Inferior parietal cortex (tissue), 1 donor: ENCODE measurements at regions not wholly inside any gene's neighbourhood (a gene's known extent, or its start where the extent isn't known, plus 50 kb on each side); places are given as distances from the start of the nearest gene placed in this dataset.
A peak's percentile ranks its signal among the peaks of the same experiment; 100 is the strongest.

Source experiments
- DNase-seq: peaks from one replicate; pipeline ENCODE4 v3.0.0-alpha.2; 2016; ENCODE audit errors: extremely low spot score

GRCh38 chr18:70459731-70460130 is 170.9 kb downstream of the SOCS6 start:
- no peak for DNase-seq

- DNase-seq: no peak
Observed at GRCh38 chr18:70459251-70459650, 170.4 kb downstream of the SOCS6 start.

- DNase-seq: no peak
Observed at GRCh38 chr18:70457788-70458187, 168.9 kb downstream of the SOCS6 start.

DNA sequence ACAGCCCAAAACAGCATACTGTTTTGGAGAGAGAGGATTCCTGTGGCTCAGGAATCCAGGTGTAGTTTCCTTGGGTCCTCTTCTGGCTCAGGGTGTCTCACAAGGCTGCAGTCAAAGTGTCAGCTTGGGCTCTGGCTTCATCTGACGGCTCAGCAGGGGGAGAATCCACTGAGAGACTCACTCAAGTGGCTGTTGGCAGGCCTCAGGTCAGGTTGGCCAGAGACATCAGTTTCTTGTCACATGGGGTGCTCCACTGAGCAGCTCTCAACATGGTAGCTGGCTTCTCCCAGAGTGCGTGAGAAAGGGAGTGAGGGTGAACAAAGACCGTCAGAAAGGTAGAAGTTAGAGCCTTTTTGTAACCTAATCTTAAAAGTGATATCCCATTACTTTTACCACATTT is 168.4 kb downstream of the SOCS6 start:
- no peak for DNase-seq

DNA sequence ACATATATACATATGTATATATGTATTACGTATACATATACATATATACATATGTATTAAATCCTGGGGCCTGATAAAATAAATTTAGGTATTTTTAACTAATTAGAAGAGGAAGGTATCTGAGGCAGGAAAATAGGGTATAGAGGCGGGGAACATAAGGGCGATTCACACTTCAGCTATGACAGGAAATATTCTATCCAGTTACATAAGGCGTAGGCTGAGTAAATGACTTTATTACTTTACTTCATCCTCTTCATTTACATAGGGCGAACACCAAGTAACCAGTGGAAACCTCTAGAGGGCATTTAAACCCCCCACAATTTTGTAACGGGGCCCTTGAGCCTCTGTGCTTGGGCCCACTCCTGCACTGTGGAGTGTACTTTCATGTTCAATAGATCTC is 167.5 kb downstream of the SOCS6 start:
- no peak for DNase-seq

DNA sequence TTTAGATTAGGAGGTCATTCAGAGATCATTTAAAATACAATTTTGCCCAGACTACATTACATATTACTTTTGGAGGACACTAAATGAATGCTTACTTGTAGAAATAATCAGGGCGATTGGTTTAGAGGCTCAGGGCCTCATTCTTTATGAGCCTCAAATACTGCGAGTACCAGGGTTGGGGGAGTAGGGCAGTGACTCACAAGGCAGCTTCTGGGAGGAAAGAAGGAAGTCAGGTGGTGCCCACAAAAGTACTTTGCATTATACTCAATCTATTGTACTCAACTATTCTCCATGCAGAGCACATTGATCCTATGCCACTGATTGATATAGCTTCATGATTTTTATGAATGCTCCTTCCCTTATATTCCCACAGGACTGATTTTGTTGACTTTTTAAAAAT is 166.9 kb downstream of the SOCS6 start:
- DNase-seq: no peak

DNA sequence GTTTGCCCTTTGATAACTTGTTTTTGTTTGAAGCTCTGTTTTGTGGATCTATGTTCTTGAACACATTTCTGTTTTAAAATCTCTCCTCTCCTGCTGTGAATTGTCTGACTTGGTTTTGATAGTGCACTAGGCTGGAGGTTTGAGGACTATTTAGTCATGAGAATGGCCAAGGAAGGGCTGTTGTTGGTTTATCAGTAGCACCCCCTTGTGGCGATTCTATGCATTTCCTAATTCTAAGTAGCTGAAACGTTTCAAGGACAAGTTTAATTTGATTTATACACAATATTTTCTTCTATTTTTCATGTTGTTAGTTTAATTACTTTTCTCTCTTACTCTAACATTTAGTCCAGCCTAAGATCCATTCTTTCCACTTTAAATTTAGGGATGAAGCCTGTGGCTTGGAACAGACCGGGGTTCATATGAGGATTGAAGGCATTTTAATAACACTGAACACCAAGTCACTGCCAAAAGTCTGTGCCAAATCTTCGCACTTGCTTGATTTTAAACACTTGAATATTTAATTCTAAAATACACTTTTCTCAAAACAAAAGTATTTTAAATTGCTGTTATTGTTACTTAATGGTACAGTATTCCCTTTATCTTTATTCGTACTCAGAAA is 166.0 kb downstream of the SOCS6 start:
- DNase-seq: peak; percentile 84

DNA sequence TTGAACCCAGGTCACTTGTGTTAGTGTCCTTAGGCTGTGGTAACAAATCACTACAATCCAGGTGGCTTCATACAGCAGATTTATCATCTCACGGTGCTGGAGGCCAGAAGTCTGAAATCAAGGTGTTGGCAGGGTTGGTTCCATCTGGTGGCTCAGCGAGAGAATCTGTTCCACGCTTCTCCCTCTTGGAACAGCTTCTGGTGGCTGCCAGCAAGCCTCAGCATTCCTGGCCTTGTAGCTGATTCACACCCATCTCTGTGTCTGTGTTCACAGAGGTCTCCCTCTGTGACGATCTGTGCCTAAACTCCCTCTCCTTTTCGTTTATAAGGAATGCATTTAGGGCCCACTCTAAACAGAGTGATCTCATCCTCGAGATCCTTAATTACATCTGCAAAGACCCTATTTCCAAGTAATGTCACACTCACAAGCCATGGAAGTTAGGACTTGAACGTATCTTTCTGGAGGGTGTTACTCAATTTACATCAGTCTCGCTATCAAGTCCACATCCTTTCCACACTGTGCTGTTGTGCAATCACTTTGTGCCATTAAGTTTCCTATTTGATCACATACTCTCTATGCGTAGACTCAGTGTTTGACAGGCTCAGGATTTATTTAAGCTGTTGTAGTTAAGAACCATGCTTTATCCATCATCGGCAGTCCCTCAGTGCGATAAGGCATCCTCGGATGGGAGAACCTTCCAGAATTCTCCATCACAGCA is 164.4 kb downstream of the SOCS6 start:
- DNase-seq: no peak

- no peak for DNase-seq
Observed at GRCh38 chr18:70452501-70452900, 163.7 kb downstream of the SOCS6 start.

GRCh38 chr18:70450426-70451253 is 161.8 kb downstream of the SOCS6 start:
- no peak for DNase-seq

GRCh38 chr18:70448588-70448987 is 159.7 kb downstream of the SOCS6 start:
- DNase-seq: no peak

GRCh38 chr18:70446063-70446462 is 157.2 kb downstream of the SOCS6 start:
- no peak for DNase-seq

- no peak for DNase-seq
Observed at GRCh38 chr18:70442933-70443332, 154.1 kb downstream of the SOCS6 start.

GRCh38 chr18:70432804-70433400 is 144.1 kb downstream of the SOCS6 start:
- DNase-seq: no peak

GRCh38 chr18:70431203-70431624 is 142.4 kb downstream of the SOCS6 start:
- no peak for DNase-seq

DNA sequence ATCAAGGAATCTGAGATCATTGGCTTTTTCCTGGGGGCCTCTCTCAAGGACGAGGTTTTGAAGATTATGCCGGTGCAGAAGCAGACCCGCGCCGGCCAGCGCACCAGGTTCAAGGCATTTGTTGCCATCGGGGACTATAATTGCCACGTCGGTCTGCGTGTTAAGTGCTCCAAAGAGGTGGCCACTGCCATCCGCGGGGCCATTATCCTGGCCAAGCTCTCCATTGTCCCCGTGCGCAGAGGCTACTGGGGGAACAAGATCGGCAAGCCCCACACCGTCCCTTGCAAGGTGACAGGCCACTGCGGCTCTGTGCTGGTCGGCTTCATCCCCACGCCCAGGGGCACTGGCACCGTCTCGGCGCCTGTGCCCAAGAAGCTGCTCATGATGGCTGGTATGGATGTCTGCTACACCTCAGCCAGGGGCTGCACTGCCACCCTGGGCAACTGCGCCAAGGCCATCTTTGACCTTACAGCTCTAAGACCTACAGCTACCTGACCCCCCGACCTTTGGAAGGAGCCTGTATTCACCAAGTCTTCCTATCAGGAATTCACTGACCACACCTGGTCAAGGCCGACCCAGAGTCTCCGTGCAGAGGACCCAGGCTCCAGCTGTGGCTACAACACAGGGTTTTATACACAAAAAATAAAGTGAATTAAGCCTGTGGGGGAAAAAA is 141.8 kb downstream of the SOCS6 start:
- no peak for DNase-seq

- DNase-seq: no peak
Observed at GRCh38 chr18:70429847-70430500, 141.1 kb downstream of the SOCS6 start.

DNA sequence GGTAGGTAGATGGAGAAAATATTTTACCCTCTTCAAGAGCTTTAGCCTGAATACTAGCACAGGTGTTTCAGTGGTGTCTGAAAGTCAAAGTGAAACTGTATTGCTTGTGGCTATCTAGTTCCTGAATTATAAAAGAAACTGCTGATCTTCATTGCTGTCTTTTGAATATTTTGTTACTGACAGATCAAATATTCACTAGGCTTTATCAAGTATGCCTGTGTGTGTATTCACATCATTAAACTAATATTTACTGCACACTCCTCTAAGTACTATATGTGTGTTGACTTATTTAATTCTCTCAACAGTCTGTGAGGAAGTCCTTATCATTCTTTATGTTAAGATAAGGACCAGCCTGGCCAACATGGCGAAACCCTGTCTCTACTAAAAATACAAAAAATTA is 139.6 kb downstream of the SOCS6 start:
- DNase-seq: no peak

- peak; percentile 43 for DNase-seq
Observed at GRCh38 chr18:70426818-70427217, 138.0 kb downstream of the SOCS6 start.

DNA sequence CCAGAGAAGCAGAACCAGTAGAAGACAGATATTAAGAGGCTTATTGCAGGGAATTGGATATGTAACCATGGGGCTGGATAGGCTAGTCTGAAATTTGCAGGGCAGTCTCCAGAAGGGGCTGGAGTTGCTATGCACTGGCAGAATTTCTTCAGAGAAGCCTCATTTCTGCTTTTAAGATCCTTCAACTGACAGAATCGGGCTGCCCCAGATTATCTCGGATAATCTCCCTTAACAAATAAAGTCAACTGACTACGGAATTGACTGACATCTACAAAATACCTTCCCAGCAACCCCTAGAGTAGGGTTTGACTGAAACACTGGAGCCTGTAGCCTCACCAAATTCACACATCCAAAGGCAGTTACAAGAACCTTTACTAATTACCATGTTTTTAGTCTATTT is 136.4 kb downstream of the SOCS6 start:
- no peak for DNase-seq

GRCh38 chr18:70423988-70424387 is 135.1 kb downstream of the SOCS6 start:
- no peak for DNase-seq
